ENCODE measurements at regions not wholly inside any gene's neighbourhood (a gene's known extent, or its start where the extent isn't known, plus 50 kb on each side); places are given as distances from the start of the nearest gene placed in this dataset.
A peak's percentile ranks its signal among the peaks of the same experiment; 100 is the strongest.

DNA sequence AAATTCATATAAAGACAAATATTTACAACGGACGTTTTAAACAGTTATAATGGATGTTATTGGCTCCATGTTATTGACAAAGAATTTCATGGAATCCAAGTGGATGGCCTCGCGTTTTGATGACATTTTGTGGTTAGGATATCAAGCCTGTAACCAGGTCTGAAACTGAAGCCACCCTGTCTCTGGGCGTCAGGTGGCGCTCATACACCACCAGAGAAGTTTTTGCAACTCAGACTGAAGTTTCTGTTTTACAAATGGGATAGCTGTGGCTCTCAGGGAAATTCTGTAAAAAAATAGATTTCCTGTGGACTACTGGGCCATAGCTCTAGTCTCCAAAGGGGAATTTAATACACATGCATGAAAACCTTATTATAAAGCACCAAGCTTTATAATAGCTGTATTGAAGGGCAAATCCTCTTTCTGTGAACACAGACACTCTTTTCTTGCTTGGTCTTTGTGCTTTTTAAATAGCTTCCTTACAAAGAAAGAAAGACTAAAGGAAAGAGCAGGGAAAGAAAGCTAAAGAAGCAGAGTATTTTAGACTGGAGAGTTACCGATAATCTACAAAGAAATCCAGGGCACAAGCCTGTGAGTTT, 86.7 kb downstream of the C18orf54 start:
- intact Hi-C loops (cut with DNase I) = loop anchor here (10.0 kb wide), 1 partner anchor 540 kb away; no protein-coding TSS in a partner anchor
- H3K27me3 ChIP-seq = peaks cover 0 to 3% (median 0%) of the 10 kb centered on the region in 3 donors
- H3K36me3 ChIP-seq = no peaks in the 10 kb centered on the region
- no peak overlapping the region for H3K4me3 ChIP-seq
- 14 to 15% methylated on average over 7 of the region's 7 CpGs for WGBS, 2 donors
- no peak overlapping the region for H3K27ac ChIP-seq
- H3K9me3 ChIP-seq = no peaks in the 10 kb centered on the region
- no peak for TF ChIP-seq POLR2AphosphoS5 (IDR thresholded peaks at IDR 0.05)
- no peak for TF ChIP-seq POLR2A (IDR thresholded peaks at IDR 0.05)
- no peak for TF ChIP-seq EP300 (IDR thresholded peaks at IDR 0.05)
- TF ChIP-seq, protein P1, sequence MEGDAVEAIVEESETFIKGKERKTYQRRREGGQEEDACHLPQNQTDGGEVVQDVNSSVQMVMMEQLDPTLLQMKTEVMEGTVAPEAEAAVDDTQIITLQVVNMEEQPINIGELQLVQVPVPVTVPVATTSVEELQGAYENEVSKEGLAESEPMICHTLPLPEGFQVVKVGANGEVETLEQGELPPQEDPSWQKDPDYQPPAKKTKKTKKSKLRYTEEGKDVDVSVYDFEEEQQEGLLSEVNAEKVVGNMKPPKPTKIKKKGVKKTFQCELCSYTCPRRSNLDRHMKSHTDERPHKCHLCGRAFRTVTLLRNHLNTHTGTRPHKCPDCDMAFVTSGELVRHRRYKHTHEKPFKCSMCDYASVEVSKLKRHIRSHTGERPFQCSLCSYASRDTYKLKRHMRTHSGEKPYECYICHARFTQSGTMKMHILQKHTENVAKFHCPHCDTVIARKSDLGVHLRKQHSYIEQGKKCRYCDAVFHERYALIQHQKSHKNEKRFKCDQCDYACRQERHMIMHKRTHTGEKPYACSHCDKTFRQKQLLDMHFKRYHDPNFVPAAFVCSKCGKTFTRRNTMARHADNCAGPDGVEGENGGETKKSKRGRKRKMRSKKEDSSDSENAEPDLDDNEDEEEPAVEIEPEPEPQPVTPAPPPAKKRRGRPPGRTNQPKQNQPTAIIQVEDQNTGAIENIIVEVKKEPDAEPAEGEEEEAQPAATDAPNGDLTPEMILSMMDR (IDR thresholded peaks at IDR 0.05) = peak in 2 of 4 experiments; percentile 34 to 35
- no peaks in the 10 kb centered on the region for H3K4me1 ChIP-seq
- no peak for DNase-seq

DNA sequence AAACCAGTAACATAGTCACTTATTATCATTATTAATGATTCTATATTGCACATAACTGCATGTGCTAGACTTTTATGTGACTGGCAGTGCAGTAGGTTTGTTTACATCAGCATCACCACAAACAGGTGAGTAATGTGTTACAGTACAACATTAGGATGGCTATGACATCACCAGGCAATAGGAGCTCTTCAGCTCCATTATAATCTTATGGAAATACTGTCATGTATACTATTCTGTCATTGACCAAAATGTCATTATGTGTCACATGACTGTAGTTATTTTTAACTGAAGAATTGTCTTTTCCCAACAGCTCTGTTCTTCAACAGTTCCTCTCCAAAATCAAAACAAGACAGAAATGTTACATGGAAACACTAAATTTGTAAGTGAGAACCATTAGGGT, 96.3 kb downstream of the C18orf54 start:
- Histone ChIP-seq H3K27me3 (no peaks in the 10 kb centered on the region), H3K9me3 (no peaks in the 10 kb centered on the region), H3K27ac (no peak overlapping the region), H3K4me1 (no peaks in the 10 kb centered on the region), H3K4me3 (no peak overlapping the region), H3K36me3 (no peaks in the 10 kb centered on the region)
- TF ChIP-seq POLR2A (IDR thresholded peaks at IDR 0.05) (no peak), EP300 (IDR thresholded peaks at IDR 0.05) (no peak), POLR2AphosphoS5 (IDR thresholded peaks at IDR 0.05) (no peak)
- TF ChIP-seq, protein P1 (IDR thresholded peaks at IDR 0.05) = no peak
- no peak for DNase-seq
- intact Hi-C loops (cut with DNase I) = no loop called here

DNA sequence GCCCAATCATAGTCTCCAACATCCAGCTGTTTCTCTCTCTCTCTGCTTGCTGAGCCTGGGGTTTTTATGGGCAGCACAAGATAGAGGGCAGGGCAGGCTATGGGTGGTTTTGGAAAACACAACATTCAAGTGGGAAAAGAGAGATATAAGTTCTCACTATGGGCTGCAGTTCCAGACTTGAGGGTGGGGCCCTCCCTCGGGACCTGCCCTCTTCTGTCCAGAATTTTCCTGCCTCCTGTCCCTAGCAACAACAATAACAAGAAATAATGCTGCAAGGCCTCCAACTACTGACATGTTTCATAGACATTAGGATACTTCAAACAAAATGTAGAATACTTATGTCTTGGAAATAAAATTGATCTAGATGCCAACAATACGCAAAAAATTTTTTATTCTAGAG, 107.8 kb downstream of the C18orf54 start:
- peaks cover 0 to 3% (median 0%) of the 10 kb centered on the region in 4 donors for H3K9me3 ChIP-seq
- no peak for DNase-seq
- no peak overlapping the region for H3K4me3 ChIP-seq
- 59 to 61% methylated on average over 2 of the region's 2 CpGs for WGBS, 2 donors
- H3K27me3 ChIP-seq = no peaks in the 10 kb centered on the region
- intact Hi-C loops (cut with DNase I) = no loop called here
- TF ChIP-seq EP300 (IDR thresholded peaks at IDR 0.05) = no peak
- no peak for TF ChIP-seq POLR2A (IDR thresholded peaks at IDR 0.05)
- TF ChIP-seq, protein P1 (IDR thresholded peaks at IDR 0.05) = no peak
- no peak for TF ChIP-seq POLR2AphosphoS5 (IDR thresholded peaks at IDR 0.05)
- H3K27ac ChIP-seq = no peak overlapping the region
- no peaks in the 10 kb centered on the region for H3K4me1 ChIP-seq
- no peaks in the 10 kb centered on the region for H3K36me3 ChIP-seq

DNA sequence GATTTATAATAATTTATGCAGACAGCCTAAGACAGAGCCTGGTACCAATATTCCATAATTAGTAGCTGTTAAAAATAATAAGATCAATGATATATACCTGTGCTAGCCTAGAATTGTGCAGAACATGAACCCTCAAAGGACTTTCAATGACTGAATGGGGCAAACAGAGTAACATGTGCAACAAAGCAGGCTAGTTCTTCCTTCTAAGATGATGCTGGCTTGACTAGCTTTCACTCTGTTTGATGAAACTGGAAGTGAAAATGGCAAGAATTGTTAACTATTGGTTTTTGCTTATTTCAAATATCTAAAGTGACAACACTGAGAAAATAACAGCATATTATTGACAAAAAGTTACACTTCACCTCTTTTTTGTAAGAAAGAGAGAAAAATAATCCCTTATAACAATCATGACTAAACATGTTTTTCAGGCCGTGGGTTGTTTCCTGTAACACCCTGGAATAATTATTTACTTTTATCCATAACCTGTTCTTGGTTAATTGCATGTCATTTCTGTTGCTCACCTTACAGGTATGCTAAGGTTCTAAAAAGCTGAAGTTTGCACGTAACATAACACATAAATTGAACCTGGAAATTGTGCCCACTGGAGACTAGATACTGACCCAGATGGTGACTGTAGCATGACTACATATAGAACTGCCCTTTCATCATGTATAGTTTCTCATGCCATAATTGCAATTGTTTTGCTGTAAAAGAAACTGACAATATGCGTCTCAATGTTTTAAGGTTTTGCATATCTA, 108.7 kb downstream of the C18orf54 start:
- Histone ChIP-seq H3K4me1 (no peaks in the 10 kb centered on the region), H3K9me3 (peaks cover 0 to 3% (median 0%) of the 10 kb centered on the region in 4 donors), H3K36me3 (no peaks in the 10 kb centered on the region), H3K4me3 (no peak overlapping the region), H3K27ac (no peak overlapping the region), H3K27me3 (no peaks in the 10 kb centered on the region)
- intact Hi-C loops (cut with DNase I) = no loop called here
- TF ChIP-seq, protein P1 (IDR thresholded peaks at IDR 0.05) = no peak
- TF ChIP-seq EP300 (IDR thresholded peaks at IDR 0.05) = no peak
- no peak for TF ChIP-seq POLR2A (IDR thresholded peaks at IDR 0.05)
- TF ChIP-seq POLR2AphosphoS5 (IDR thresholded peaks at IDR 0.05) = no peak
- DNase-seq = no peak
- WGBS, 2 donors = 56 to 79% methylated on average over 3 of the region's 3 CpGs
